Left lung (tissue), 4 donors: ENCODE measurements at regions not wholly inside any gene's neighbourhood (a gene's known extent, or its start where the extent isn't known, plus 50 kb on each side); places are given as distances from the start of the nearest gene placed in this dataset.

ENCODE experiments used
- ATAC-seq: fragments of 200-7000 bp; cut with Tn5 transposase; one replicate; pipeline ENCODE4 v1.9.1; 2020; ENCODE audit warnings: moderate library complexity
- DNase-seq, 4 donors: peaks; one replicate each; pipeline ENCODE4 v3.0.0-alpha.2; 2013 to 2020
- H3K27ac ChIP-seq, 2 donors: fragments of 200-600 bp; sonication (generic) in 1 of 2; one replicate each; pipeline versions ENCODE4 v1.5.0 to v1.8.0; 2020 to 2021
- H3K27me3 ChIP-seq, 2 donors: fragments of 200-600 bp; sonication (generic) in 1 of 2; one replicate each; pipeline versions ENCODE4 v1.5.0 to v1.8.0; 2020 to 2021
- H3K36me3 ChIP-seq, 2 donors: fragments of 200-600 bp; sonication (generic) in 1 of 2; one replicate each; pipeline versions ENCODE4 v1.5.0 to v1.8.0; 2020 to 2021
- H3K4me1 ChIP-seq, 2 donors: fragments of 200-600 bp; one replicate each; pipeline ENCODE4 v1.8.0; 2021
- H3K4me3 ChIP-seq, 2 donors: fragments of 200-600 bp; sonication (generic) in 1 of 2; one replicate each; pipeline versions ENCODE4 v1.5.0 to v1.8.0; 2020 to 2021; ENCODE audit warnings: mild to moderate bottlenecking in 1 of 2
- H3K9me3 ChIP-seq, 2 donors: fragments of 200-600 bp; sonication (generic) in 1 of 2; one replicate each; pipeline versions ENCODE4 v1.5.0 to v1.8.0; 2020 to 2021
- intact Hi-C, 2 donors: fragments of 100-400 bp; cut with DNase I; formaldehyde crosslinking; loops; one replicate each; pipeline versions ENCODE4 v1.11.2 to v1.14.2; 2022
- TF ChIP-seq, protein P1 (sequence below), 2 donors: fragments of 200-600 bp; sonication (generic) in 1 of 2; IDR thresholded peaks; one replicate each; pipeline versions ENCODE4 v1.5.0 to v1.8.0; 2021; ENCODE audit warnings: antibody characterized with exemption in 2 of 2
- donor health status: DM: no; HTN: yes; CAD: no.
- donor health status: DM: no; HTN: no; CAD: no.

GRCh38 chr16:85393674-85394451 lies 219.3 kb upstream of the GSE1 start:
- TF ChIP-seq, protein P1, sequence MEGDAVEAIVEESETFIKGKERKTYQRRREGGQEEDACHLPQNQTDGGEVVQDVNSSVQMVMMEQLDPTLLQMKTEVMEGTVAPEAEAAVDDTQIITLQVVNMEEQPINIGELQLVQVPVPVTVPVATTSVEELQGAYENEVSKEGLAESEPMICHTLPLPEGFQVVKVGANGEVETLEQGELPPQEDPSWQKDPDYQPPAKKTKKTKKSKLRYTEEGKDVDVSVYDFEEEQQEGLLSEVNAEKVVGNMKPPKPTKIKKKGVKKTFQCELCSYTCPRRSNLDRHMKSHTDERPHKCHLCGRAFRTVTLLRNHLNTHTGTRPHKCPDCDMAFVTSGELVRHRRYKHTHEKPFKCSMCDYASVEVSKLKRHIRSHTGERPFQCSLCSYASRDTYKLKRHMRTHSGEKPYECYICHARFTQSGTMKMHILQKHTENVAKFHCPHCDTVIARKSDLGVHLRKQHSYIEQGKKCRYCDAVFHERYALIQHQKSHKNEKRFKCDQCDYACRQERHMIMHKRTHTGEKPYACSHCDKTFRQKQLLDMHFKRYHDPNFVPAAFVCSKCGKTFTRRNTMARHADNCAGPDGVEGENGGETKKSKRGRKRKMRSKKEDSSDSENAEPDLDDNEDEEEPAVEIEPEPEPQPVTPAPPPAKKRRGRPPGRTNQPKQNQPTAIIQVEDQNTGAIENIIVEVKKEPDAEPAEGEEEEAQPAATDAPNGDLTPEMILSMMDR (IDR thresholded peaks at IDR 0.05): peak; percentile 82 to 85
- DNase-seq: peak in 3 of 4 donors; percentile 49 to 92 (median 78)

DNA sequence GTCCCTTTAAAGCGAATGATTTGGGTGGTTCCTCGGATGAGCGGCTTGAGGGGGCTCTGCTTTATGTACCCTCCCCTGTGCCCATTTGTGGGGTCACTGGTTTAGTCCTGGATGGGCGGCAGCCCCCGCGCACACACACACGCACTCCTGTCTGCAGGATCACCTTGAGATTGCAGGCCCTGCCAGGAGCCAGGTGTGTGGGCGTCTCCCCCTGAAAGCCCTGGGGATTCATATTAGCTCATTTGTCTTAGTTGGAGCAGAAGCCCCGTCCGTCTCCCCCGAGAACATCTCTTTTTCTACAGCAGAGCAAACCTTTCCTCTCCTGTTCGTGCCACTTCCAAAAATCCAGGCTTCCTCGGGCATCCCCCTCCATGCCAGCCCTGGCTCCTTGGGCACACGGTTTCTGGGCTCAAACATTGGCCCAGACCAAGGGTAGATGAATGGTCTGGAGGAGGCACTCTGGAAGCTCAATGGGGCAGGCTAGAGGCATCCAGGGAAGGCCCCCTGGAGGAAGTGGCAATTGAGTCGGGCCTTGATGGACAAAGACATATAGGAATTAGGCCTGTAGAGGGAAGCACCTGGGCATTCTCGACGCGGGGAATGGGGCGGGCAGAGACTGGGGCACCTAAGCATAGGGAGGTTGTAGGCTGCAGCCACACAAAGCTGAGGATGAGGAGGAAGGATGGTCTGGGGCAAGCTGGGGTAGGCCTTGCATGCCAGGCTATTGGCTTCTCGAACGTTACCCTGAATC lies 218.5 kb upstream of the GSE1 start:
- intact Hi-C loops: no loop called here
- no peak for ATAC-seq

More at GRCh38 chr16:85393674-85394451, 219.3 kb upstream of the GSE1 start:
- intact Hi-C loops: no loop called here
- Histone ChIP-seq H3K4me1 (peaks cover 13 to 33% of the 10 kb centered on the region in 2 donors), H3K9me3 (no peaks in the 10 kb centered on the region), H3K36me3 (no peaks in the 10 kb centered on the region), H3K4me3 (no peak overlapping the region), H3K27ac (no peak overlapping the region), H3K27me3 (peaks cover 0 to 8% of the 10 kb centered on the region in 2 donors)
- peak; percentile 50 for ATAC-seq

DNA sequence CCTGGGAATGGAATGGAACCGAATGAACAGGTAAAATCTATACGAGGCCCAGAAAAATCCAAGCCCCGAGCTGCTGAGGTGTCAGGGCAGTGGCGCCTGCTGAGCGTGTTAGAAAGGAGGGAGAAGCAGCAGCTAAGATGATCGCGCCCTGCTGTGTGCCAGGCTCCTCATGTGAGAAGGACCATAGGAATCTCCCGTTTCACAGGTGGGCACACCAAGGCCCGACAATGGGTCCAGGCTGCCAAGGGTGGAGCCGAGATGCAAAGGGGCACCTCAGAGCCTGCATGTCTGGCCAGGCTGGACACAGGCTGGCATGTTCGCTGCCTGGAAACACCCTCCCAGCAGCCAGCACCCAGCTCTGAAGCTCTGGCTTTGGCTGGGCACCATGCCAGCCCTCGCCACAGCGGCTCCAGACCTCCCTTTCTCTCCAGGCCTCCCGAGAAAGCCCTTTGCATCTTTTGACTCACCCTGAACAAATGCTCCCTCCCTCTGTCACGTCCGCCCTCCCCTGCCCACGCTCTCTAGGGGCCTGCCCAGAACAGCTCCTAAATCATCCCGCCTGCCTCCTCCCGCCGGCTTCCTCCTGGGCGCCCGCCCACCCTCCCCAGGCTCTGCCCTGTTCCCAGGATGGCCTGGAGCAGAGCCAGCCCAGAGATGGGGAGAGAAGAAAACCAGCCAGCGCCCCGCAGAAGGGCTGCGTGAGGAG lies 217.8 kb upstream of the GSE1 start:
- Histone ChIP-seq H3K9me3 (no peaks in the 10 kb centered on the region), H3K4me3 (no peak overlapping the region), H3K27me3 (peaks cover 0 to 8% of the 10 kb centered on the region in 2 donors), H3K4me1 (peaks cover 13 to 33% of the 10 kb centered on the region in 2 donors), H3K27ac (peak overlapping the region; percentile 50 to 55), H3K36me3 (no peaks in the 10 kb centered on the region)
- ATAC-seq (peak; percentile 75), DNase-seq (peak in 3 of 4 donors; percentile 79 to 85 (median 81))
- intact Hi-C loops: no loop called here
- TF ChIP-seq, protein P1 (IDR thresholded peaks at IDR 0.05): no peak

More for the DNA sequence above, 218.5 kb upstream of the GSE1 start:
- TF ChIP-seq, protein P1 (IDR thresholded peaks at IDR 0.05): no peak
- DNase-seq: peak in 2 of 4 donors; percentile 18 to 47
- peaks cover 0 to 8% of the 10 kb centered on the region in 2 donors for H3K27me3 ChIP-seq
- no peak overlapping the region for H3K27ac ChIP-seq
- H3K4me1 ChIP-seq: peaks cover 13 to 33% of the 10 kb centered on the region in 2 donors
- no peaks in the 10 kb centered on the region for H3K9me3 ChIP-seq
- H3K36me3 ChIP-seq: no peaks in the 10 kb centered on the region
- H3K4me3 ChIP-seq: no peak overlapping the region

GRCh38 chr16:85395913-85396878 lies 216.9 kb upstream of the GSE1 start:
- Histone ChIP-seq H3K4me1 (peaks cover 13 to 33% of the 10 kb centered on the region in 2 donors), H3K4me3 (no peak overlapping the region), H3K27ac (peak overlapping the region; percentile 50 to 55), H3K36me3 (no peaks in the 10 kb centered on the region), H3K27me3 (peaks cover 0 to 8% of the 10 kb centered on the region in 2 donors), H3K9me3 (no peaks in the 10 kb centered on the region)
- peak; percentile 16 for ATAC-seq
- TF ChIP-seq, protein P1 (IDR thresholded peaks at IDR 0.05): no peak
- intact Hi-C loops: no loop called here
- peak in 2 of 4 donors; percentile 38 to 81 for DNase-seq
